ENCODE measurements at regions not wholly inside any gene's neighbourhood (a gene's known extent, or its start where the extent isn't known, plus 50 kb on each side); places are given as distances from the start of the nearest gene placed in this dataset.

DNA sequence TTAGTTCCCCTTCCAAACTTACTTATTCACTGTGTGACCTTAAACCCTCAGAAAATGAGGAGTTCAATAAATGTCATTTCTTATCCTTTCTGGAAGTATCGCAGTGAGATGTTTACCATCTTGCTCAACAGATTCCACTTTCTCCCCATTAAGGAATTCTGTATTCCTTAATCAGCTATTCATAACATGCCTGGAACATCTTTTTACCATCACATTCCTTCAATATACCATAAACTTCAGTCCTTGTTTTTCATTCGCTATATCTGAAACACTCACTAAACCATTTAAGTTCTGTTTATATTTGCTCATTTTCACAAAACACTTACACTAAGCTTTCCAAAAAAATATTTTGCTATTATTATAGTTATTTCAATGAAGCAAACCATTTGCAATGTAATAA, 1158.6 kb downstream of the CDH12 start:
- no peak for DNase-seq
- no peak for TF ChIP-seq POLR2A (IDR thresholded peaks at IDR 0.05; ENCODE audit: low read length)
- TF ChIP-seq GATA1 (IDR thresholded peaks at IDR 0.05; ENCODE audit: low read depth, low read length), result no peak

GRCh38 chr5:21693591-21693990, 1159.6 kb downstream of the CDH12 start:
- DNase-seq, result no peak
- TF ChIP-seq GATA1 (IDR thresholded peaks at IDR 0.05; ENCODE audit: low read depth, low read length) (no peak), POLR2A (IDR thresholded peaks at IDR 0.05; ENCODE audit: low read length) (no peak)

DNA sequence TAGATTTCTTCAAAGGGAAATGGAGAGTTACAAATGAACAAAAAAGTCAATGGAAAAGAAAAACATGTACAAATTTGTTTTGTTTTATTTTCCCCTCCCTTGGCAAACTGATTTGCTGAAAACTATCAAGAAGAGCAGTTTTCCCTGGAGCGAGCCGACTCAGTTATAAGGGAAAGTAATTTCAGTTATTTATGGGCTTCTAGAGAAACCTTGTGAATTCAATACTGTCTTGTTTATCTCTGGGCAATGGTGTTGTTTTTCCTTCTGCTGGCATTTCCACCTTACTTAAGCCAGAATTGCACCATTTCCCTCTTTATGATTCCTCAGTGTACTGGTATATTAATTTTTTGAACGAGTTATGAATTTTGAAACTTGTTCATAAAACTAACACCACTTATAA, 1163.6 kb downstream of the CDH12 start:
- TF ChIP-seq GATA1 (IDR thresholded peaks at IDR 0.05; ENCODE audit: low read depth, low read length) (no peak), POLR2A (IDR thresholded peaks at IDR 0.05; ENCODE audit: low read length) (no peak)
- DNase-seq, result no peak

- no peak for TF ChIP-seq GATA1 (IDR thresholded peaks at IDR 0.05; ENCODE audit: low read depth, low read length)
- no peak for TF ChIP-seq POLR2A (IDR thresholded peaks at IDR 0.05; ENCODE audit: low read length)
- DNase-seq, result no peak
Measured at GRCh38 chr5:21688655-21689054, 1164.5 kb downstream of the CDH12 start.

- no peak for DNase-seq
- TF ChIP-seq GATA1 (IDR thresholded peaks at IDR 0.05; ENCODE audit: low read depth, low read length) (no peak), POLR2A (IDR thresholded peaks at IDR 0.05; ENCODE audit: low read length) (no peak)
Measured at GRCh38 chr5:21687621-21688020, 1165.5 kb downstream of the CDH12 start.

DNA sequence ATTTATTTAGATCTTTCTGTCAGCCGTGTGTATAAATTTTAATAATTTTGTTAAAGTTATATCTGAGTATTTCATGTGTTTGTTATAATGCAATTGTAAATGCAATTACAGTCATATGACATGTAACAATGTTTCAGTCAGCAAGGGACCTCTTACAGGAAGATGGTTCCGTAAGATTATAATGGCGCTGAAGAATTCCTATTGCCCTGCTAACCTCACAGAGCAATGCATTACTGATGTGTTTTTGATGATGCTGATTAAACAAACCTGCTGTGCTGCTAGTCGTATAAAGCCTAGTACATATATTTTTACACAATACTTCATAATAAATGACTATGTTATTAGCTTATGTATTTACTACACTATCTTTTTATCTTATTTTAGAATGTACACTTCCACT, 1166.4 kb downstream of the CDH12 start:
- no peak for DNase-seq
- TF ChIP-seq GATA1 (IDR thresholded peaks at IDR 0.05; ENCODE audit: low read depth, low read length) (no peak), POLR2A (IDR thresholded peaks at IDR 0.05; ENCODE audit: low read length) (no peak)

DNA sequence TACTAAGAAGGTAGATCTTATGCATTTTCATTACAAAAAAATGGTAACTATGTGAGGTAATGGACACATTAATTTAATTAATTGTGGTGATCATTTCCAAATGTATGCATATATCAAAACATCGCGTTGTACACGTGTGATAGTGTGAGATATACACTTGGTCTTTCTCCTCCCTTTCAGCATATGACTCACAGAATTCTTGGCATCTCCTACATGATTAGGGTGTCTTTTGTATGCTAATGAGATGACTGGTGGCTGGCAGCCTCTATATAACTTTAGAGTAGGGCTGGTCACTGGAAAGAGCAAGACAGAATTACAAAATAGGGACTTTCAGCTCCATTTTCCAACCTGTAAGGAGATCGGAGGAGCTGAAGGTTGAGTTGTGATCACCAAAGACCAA, 1167.6 kb downstream of the CDH12 start:
- no peak for TF ChIP-seq GATA1 (IDR thresholded peaks at IDR 0.05; ENCODE audit: low read depth, low read length)
- no peak for TF ChIP-seq POLR2A (IDR thresholded peaks at IDR 0.05; ENCODE audit: low read length)
- no peak for DNase-seq

DNA sequence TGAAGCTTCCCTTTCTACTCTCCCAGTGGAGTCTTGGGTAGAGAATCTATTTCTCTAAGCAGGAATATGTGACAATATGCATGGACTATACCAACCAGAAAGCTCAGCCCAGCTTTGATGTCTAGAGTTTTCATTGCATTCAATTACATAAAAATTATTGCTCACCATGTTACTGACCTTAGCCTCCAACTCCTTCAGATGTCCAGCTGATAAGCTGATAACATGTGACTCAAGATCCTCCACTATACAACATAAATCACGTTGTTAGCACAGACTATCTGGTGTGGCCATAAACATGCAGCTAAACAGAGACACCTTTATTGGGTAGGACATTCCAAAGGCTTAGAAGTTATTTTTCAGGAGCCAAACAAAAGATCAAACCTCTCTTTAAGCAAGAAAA, 1168.2 kb downstream of the CDH12 start:
- DNase-seq, result no peak
- TF ChIP-seq POLR2A (IDR thresholded peaks at IDR 0.05; ENCODE audit: low read length), result no peak

DNA sequence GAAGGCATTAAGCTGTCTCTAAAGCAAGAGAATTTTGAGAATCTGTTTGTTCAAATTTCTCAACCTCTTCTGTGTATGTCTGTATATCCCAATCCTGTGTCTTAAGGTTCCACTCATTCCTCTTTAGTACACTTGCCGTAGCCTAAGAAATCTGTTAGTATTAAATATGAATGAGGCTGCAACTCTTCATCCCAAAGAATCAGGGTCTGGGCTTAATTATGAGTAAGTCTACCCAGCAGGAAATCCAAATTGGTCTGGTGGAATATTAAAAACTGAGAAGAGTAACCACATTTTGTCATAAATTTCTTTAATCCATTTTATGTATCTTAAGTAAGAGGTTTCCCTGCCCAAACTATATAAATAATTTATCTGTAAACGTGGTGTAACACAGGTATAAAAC, 1171.2 kb downstream of the CDH12 start:
- DNase-seq, result no peak

DNA sequence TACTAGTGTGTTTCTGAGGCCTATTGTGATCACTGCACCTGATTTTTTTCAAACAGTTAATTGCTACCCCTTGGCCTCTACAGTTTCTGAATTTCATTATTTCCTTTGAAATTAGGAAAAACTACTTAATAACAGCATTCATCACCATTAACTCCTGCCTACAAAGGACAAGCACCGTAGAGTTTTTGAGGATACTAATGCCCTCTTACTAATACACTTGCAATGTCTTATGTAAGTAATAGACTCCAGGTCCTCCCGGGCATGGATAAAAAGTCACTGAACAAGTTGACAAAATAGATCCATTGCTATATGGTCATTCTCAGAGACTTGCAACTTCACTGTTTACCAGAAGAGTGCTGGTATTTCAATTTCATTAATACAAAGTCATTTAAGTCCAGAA, 1172.5 kb downstream of the CDH12 start:
- TF ChIP-seq GATA1 (IDR thresholded peaks at IDR 0.05; ENCODE audit: low read depth, low read length), result no peak
- TF ChIP-seq POLR2A (IDR thresholded peaks at IDR 0.05; ENCODE audit: low read length), result no peak
- DNase-seq, result no peak

More for the DNA sequence above, 1171.2 kb downstream of the CDH12 start:
- no peak for TF ChIP-seq GATA1 (IDR thresholded peaks at IDR 0.05; ENCODE audit: low read depth, low read length)
- no peak for TF ChIP-seq POLR2A (IDR thresholded peaks at IDR 0.05; ENCODE audit: low read length)

DNA sequence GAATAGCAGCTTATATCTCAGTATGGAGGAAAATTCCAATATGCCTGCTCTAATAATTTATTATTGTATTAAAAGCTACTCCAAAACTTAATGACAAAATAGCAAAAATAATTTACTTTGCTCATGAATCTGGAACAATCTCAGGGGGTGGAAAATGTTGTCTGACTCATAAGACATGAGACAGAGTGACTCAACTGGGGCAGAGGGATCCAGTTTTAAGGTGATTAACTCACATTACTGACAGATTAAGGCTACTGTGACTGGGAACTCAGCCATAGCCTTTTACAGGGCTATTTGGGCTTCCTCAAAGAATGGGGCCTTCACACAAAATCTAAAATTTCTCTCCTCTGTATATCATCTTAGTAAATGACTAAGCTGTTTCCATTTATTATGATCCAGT, 1172.9 kb downstream of the CDH12 start:
- DNase-seq, result no peak
- TF ChIP-seq POLR2A (IDR thresholded peaks at IDR 0.05; ENCODE audit: low read length), result no peak
- no peak for TF ChIP-seq GATA1 (IDR thresholded peaks at IDR 0.05; ENCODE audit: low read depth, low read length)

GRCh38 chr5:21678526-21678925, 1174.6 kb downstream of the CDH12 start:
- no peak for DNase-seq
- no peak for TF ChIP-seq GATA1 (IDR thresholded peaks at IDR 0.05; ENCODE audit: low read depth, low read length)
- no peak for TF ChIP-seq POLR2A (IDR thresholded peaks at IDR 0.05; ENCODE audit: low read length)

GRCh38 chr5:21672911-21673310, 1180.2 kb downstream of the CDH12 start:
- no peak for DNase-seq
- TF ChIP-seq GATA1 (IDR thresholded peaks at IDR 0.05; ENCODE audit: low read depth, low read length), result no peak
- no peak for TF ChIP-seq POLR2A (IDR thresholded peaks at IDR 0.05; ENCODE audit: low read length)

DNA sequence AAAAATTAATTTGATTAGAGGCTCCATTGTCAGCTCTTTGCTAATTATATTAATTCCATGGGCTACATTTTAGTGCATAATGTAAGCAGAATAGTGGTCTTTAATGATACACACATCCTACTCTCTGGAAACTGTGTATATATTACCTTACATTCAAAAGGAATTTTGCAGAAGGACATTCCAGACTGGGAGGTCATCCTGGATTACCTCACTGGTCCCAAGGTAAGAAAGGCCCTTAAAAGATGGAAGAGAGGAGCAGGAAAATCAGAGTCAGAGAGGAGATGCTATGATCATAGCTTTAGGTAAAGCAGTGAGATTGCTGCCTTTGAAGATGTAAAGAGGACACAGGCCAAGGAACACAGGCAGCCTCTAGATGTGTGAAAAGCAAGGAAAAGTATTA, 1180.8 kb downstream of the CDH12 start:
- no peak for TF ChIP-seq GATA1 (IDR thresholded peaks at IDR 0.05; ENCODE audit: low read depth, low read length)
- TF ChIP-seq POLR2A (IDR thresholded peaks at IDR 0.05; ENCODE audit: low read length), result no peak

GRCh38 chr5:21665524-21665923, 1187.6 kb downstream of the CDH12 start:
- TF ChIP-seq POLR2A (IDR thresholded peaks at IDR 0.05; ENCODE audit: low read length) (no peak), GATA1 (IDR thresholded peaks at IDR 0.05; ENCODE audit: low read depth, low read length) (no peak)
- no peak for DNase-seq

More for the DNA sequence above, 1180.8 kb downstream of the CDH12 start:
- no peak for DNase-seq

- TF ChIP-seq POLR2A (IDR thresholded peaks at IDR 0.05; ENCODE audit: low read length) (no peak), GATA1 (IDR thresholded peaks at IDR 0.05; ENCODE audit: low read depth, low read length) (no peak)
- peak; percentile 1 for DNase-seq
Measured at GRCh38 chr5:21663082-21663481, 1190.1 kb downstream of the CDH12 start.
